ENCODE measurements at regions not wholly inside any gene's neighbourhood (a gene's known extent, or its start where the extent isn't known, plus 50 kb on each side); places are given as distances from the start of the nearest gene placed in this dataset.

DNA sequence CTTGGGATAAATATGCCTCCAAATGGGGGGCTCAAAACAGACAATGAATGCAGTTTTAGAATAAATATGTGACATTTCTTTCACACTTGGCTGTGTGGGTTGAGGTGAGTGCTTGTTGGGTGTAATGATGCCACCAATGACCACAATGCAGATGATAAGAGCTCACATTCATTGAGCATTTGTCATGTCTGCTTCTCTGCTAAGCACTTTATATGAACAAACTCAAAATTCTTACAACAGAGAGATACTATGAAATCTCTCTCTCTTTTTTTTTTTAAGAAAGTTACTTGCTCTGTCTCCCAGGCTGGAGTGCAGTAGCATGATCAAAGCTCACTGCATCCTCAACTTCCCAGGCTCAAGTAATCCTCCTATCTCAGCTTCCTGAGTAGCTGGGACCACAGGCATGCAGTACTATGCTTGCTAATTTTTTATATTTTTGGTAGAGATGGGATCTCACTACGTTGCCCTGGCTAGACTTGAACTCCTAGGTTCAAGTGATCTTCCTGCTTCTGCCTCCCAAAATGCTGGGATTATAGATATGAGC lies 185.4 kb downstream of the JCAD start:
- Histone ChIP-seq H3K9ac (no peak overlapping the region), H3K4me1 (ENCODE audit: low read depth, poor library complexity, severe bottlenecking) (no peaks in the 10 kb centered on the region), H3K27me3 (ENCODE audit: insufficient read depth, low read depth) (no peaks in the 10 kb centered on the region), H3K79me2 (ENCODE audit: insufficient read depth, low read depth) (no peaks in the 10 kb centered on the region), H3K27ac (no peak overlapping the region), H2AFZ (ENCODE audit: low read depth) (no peak overlapping the region), H4K20me1 (ENCODE audit: insufficient read depth) (no peaks in the 10 kb centered on the region), H3K4me2 (no peak overlapping the region), H3K36me3 (ENCODE audit: insufficient read depth) (no peaks in the 10 kb centered on the region), H3K4me3 (IDR thresholded peaks at IDR 0.05; ENCODE audit: insufficient read depth, low read depth, low read length) (no peak overlapping the region)
- TF ChIP-seq, protein P1, sequence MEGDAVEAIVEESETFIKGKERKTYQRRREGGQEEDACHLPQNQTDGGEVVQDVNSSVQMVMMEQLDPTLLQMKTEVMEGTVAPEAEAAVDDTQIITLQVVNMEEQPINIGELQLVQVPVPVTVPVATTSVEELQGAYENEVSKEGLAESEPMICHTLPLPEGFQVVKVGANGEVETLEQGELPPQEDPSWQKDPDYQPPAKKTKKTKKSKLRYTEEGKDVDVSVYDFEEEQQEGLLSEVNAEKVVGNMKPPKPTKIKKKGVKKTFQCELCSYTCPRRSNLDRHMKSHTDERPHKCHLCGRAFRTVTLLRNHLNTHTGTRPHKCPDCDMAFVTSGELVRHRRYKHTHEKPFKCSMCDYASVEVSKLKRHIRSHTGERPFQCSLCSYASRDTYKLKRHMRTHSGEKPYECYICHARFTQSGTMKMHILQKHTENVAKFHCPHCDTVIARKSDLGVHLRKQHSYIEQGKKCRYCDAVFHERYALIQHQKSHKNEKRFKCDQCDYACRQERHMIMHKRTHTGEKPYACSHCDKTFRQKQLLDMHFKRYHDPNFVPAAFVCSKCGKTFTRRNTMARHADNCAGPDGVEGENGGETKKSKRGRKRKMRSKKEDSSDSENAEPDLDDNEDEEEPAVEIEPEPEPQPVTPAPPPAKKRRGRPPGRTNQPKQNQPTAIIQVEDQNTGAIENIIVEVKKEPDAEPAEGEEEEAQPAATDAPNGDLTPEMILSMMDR (conservative IDR thresholded peaks at IDR 0.05; ENCODE audit: low read depth, low read length): no peak

DNA sequence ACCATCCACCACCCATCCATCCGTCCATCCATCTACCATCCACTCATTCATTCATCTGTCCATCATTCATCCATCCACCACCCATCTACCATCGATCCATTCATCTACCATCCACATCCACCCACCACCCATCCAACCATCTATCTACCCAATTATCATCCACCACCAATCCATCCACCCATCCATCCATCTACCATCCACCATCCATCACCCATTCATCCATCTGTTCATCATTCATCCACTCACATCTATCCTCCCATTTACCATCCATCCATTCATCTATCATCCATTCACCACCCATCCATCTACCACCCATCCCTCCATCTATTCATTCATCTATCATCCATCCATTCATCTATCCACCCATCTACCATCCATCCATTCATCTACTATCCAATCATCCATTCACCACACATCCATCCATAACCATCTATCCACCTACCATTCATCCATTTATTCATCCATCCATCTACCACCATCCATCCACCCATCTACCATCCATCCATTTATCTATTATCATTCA lies 188.8 kb downstream of the JCAD start:
- Histone ChIP-seq H3K27me3 (ENCODE audit: insufficient read depth, low read depth) (no peaks in the 10 kb centered on the region), H3K4me1 (ENCODE audit: low read depth, poor library complexity, severe bottlenecking) (no peaks in the 10 kb centered on the region), H3K9ac (no peak overlapping the region), H3K27ac (no peak overlapping the region), H3K79me2 (ENCODE audit: insufficient read depth, low read depth) (no peaks in the 10 kb centered on the region), H4K20me1 (ENCODE audit: insufficient read depth) (no peaks in the 10 kb centered on the region), H3K4me3 (IDR thresholded peaks at IDR 0.05; ENCODE audit: insufficient read depth, low read depth, low read length) (no peak overlapping the region), H3K36me3 (ENCODE audit: insufficient read depth) (no peaks in the 10 kb centered on the region), H2AFZ (ENCODE audit: low read depth) (no peak overlapping the region), H3K4me2 (no peak overlapping the region)
- TF ChIP-seq, protein P1 (conservative IDR thresholded peaks at IDR 0.05; ENCODE audit: low read depth, low read length): no peak

DNA sequence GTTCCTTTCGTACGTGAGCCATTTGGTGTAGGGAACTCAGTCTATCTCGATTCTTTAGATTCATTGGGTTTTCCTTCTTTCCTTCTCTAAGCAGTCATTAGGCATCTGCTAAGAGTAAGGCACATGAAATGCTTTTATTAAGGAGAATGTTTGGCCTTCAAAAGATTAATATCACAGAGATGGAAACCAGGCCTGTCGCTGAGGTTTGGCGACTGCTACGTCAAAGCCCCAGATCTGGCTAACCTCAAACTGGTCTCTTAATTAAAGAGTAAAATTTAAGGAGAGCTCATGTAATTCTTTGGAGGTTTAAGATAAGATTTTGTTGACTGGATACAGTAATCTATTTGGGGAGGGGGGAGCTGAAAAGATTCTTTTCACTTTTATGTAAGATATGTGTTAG lies 189.8 kb downstream of the JCAD start:
- no peaks in the 10 kb centered on the region for H3K36me3 ChIP-seq (ENCODE audit: insufficient read depth)
- H3K27me3 ChIP-seq (ENCODE audit: insufficient read depth, low read depth): no peaks in the 10 kb centered on the region
- no peaks in the 10 kb centered on the region for H4K20me1 ChIP-seq (ENCODE audit: insufficient read depth)
- H2AFZ ChIP-seq (ENCODE audit: low read depth): no peak overlapping the region
- no peak overlapping the region for H3K9ac ChIP-seq
- TF ChIP-seq, protein P1 (conservative IDR thresholded peaks at IDR 0.05; ENCODE audit: low read depth, low read length): no peak
- no peak overlapping the region for H3K4me3 ChIP-seq (IDR thresholded peaks at IDR 0.05; ENCODE audit: insufficient read depth, low read depth, low read length)
- H3K4me2 ChIP-seq: no peak overlapping the region
- H3K79me2 ChIP-seq (ENCODE audit: insufficient read depth, low read depth): no peaks in the 10 kb centered on the region
- H3K4me1 ChIP-seq (ENCODE audit: low read depth, poor library complexity, severe bottlenecking): no peaks in the 10 kb centered on the region
- H3K27ac ChIP-seq: no peak overlapping the region

DNA sequence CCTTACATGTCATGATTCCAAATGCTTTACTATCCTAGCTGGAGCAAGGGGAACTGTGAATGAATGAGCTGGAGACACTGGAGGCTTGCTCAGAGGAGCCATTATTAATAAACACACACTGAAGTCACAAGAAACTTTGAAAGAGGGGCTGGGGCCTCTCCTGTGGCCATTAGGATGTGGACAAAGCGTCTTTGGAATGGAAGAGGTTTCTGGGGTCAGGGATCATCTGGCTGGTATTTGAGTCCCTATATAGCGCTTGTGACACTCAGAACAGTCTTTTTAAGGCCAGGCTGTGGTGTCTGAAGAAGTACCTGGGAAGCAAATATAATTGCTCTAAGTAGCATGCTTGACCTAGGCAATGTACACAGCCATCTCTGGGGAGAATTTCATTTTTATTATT lies 193.0 kb downstream of the JCAD start:
- Histone ChIP-seq H3K4me1 (ENCODE audit: low read depth, poor library complexity, severe bottlenecking) (no peaks in the 10 kb centered on the region), H3K27ac (no peak overlapping the region), H3K36me3 (ENCODE audit: insufficient read depth) (no peaks in the 10 kb centered on the region), H2AFZ (ENCODE audit: low read depth) (no peak overlapping the region), H3K27me3 (ENCODE audit: insufficient read depth, low read depth) (no peaks in the 10 kb centered on the region), H3K9ac (no peak overlapping the region), H3K79me2 (ENCODE audit: insufficient read depth, low read depth) (no peaks in the 10 kb centered on the region), H4K20me1 (ENCODE audit: insufficient read depth) (no peaks in the 10 kb centered on the region), H3K4me3 (IDR thresholded peaks at IDR 0.05; ENCODE audit: insufficient read depth, low read depth, low read length) (no peak overlapping the region), H3K4me2 (no peak overlapping the region)
- TF ChIP-seq, protein P1 (conservative IDR thresholded peaks at IDR 0.05; ENCODE audit: low read depth, low read length): no peak

Measured in KMS-11 (cell line).